ENCODE measurements at regions not wholly inside any gene's neighbourhood (a gene's known extent, or its start where the extent isn't known, plus 50 kb on each side); places are given as distances from the start of the nearest gene placed in this dataset.

DNA sequence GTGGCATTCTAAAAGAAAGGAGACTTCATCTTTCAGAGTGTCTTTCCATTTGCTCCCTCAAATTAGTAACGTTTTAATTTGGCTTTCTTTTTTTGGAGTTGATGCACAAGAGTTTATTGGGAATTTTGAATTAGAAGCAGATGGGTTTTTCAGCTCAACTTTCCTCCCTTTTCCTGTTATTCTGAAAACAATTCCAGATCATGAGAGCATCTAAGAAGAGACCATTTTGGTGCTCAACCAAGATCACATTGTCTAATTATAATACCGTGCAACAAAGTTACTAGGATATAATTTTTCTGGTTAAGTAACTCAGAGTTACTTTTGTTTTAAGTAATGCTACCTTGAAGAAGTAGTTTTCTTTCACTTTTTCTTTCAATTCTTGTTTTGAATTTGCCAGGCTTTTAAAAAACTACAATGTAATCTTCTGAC is 396.6 kb upstream of the KLF6 start:
- TF ChIP-seq, protein P1, sequence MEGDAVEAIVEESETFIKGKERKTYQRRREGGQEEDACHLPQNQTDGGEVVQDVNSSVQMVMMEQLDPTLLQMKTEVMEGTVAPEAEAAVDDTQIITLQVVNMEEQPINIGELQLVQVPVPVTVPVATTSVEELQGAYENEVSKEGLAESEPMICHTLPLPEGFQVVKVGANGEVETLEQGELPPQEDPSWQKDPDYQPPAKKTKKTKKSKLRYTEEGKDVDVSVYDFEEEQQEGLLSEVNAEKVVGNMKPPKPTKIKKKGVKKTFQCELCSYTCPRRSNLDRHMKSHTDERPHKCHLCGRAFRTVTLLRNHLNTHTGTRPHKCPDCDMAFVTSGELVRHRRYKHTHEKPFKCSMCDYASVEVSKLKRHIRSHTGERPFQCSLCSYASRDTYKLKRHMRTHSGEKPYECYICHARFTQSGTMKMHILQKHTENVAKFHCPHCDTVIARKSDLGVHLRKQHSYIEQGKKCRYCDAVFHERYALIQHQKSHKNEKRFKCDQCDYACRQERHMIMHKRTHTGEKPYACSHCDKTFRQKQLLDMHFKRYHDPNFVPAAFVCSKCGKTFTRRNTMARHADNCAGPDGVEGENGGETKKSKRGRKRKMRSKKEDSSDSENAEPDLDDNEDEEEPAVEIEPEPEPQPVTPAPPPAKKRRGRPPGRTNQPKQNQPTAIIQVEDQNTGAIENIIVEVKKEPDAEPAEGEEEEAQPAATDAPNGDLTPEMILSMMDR (IDR thresholded peaks at IDR 0.05; ENCODE audit: poor library complexity): no peak
- TF ChIP-seq EZH2 (IDR thresholded peaks at IDR 0.05; ENCODE audit: borderline replicate concordance): no peak
